Astrocyte of the spinal cord (primary cell): ENCODE measurements at regions not wholly inside any gene's neighbourhood (a gene's known extent, or its start where the extent isn't known, plus 50 kb on each side); places are given as distances from the start of the nearest gene placed in this dataset.
"Not testable (repeated sequence)": the region's sequence is repeated elsewhere in the genome, so short reads cannot be mapped to it uniquely, and the experiment has no call there.

ENCODE experiments used
- DNase-seq: peaks from one replicate; pipeline ENCODE4 v3.0.0; 2011; ENCODE audit warnings: low read depth, low spot score
- H3K4me3 ChIP-seq: 2 replicates; pipeline ENCODE4 v1.5.1; 2011; ENCODE audit warnings: low read depth, mild to moderate bottlenecking, low read length, moderate library complexity
- CTCF ChIP-seq: IDR thresholded peaks from 2 replicates; pipeline ENCODE4 v1.5.1; 2012; ENCODE audit warnings: low read depth, mild to moderate bottlenecking, low read length, inconsistent platforms
- in situ Hi-C: cut with HindIII; loops from 2 replicates; pipeline ENCODE4 v1.10.0; 2017; ENCODE audit warnings: low sequenced_read_pairs

- no peak for DNase-seq
- TF ChIP-seq CTCF = no peak
- no peak overlapping the region for H3K4me3 ChIP-seq
- in situ Hi-C loops = no loop called here
These were observed 60.4 kb upstream of the SEC11C start for GRCh38 chr18:59079264-59079663.

- DNase-seq, H3K4me3 ChIP-seq, in situ Hi-C loops: not testable (repeated sequence)
These were observed 59.8 kb upstream of the SEC11C start for GRCh38 chr18:59079687-59080501.

- DNase-seq = no peak
- in situ Hi-C loops = no loop called here
- no peak overlapping the region for H3K4me3 ChIP-seq
- no peak for TF ChIP-seq CTCF
These were observed 56.4 kb upstream of the SEC11C start for GRCh38 chr18:59083136-59083818.

GRCh38 chr18:59085126-59085794 lies 54.4 kb upstream of the SEC11C start:
- no peak for TF ChIP-seq CTCF
- no peak for DNase-seq
- no peak overlapping the region for H3K4me3 ChIP-seq
- in situ Hi-C loops = no loop called here

DNA sequence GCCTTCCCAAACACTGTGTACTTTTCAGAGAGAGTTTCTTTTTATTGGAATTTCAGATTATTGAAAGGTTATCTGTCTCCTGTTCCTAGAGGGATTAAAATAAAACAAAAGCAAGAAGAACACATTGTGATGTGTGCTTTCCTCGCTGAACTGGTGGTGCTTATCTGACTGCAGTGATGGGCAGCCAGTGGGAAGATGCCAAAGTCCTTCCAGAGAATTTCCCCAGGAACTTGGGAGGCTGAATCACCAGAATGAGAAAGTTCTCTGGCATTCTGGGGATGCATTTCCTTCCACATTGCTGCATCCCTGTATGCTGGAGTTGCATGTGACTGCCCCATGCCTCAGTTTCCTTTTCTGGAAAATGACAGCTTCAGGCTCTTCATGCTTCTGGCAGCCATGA lies 53.9 kb upstream of the SEC11C start:
- no peak for TF ChIP-seq CTCF
- DNase-seq = peak; percentile 18
- in situ Hi-C loops = no loop called here
- no peak overlapping the region for H3K4me3 ChIP-seq

DNA sequence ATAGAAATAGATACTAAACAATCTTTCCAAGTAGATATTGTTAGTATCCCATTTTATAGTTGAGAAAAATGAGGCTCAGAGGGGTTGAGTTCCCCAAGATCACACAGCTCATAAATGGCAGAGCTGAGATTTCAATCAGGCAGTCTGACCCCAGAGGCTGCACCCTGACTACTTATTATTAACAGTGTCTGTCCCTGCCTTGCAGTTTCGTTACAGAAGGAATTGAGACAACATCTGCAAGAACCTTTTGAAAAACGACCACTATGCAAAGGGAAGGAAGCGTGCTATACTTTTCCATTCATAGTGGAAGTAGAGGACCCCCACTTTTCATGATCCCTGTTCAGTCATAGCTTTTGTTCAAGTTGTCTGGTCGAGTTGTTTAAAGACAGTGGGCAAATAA lies 53.2 kb upstream of the SEC11C start:
- no peak for TF ChIP-seq CTCF
- in situ Hi-C loops = no loop called here

GRCh38 chr18:59087391-59087790 lies 52.3 kb upstream of the SEC11C start:
- no peak for DNase-seq
- in situ Hi-C loops = no loop called here
- TF ChIP-seq CTCF = no peak
- no peak overlapping the region for H3K4me3 ChIP-seq

More for the DNA sequence above, 53.2 kb upstream of the SEC11C start:
- no peak for DNase-seq
- H3K4me3 ChIP-seq = no peak overlapping the region
